Spleen (tissue), 7 donors: ENCODE measurements at regions not wholly inside any gene's neighbourhood (a gene's known extent, or its start where the extent isn't known, plus 50 kb on each side); places are given as distances from the start of the nearest gene placed in this dataset.

Experiments
- CTCF ChIP-seq, 11 experiments: fragments of 200-600 bp in 7 of 11; fragments of 450-650 bp in 4 of 11; sonication (generic) in 4 of 11; IDR thresholded peaks in 8 of 11; conservative IDR thresholded peaks in 3 of 11; 1 replicate in 7 of 11; 2 replicates in 4 of 11; pipeline versions ENCODE4 v1.4.0 to v1.8.0; 2016 to 2021; ENCODE audit warnings: antibody characterized with exemption in 11 of 11, inconsistent platforms in 4 of 11, mild to moderate bottlenecking in 1 of 11
- POLR2A ChIP-seq, 3 donors: fragments of 450-650 bp; IDR thresholded peaks; one replicate each; pipeline ENCODE4 v1.5.1; 2017; ENCODE audit warnings: antibody characterized with exemption in 3 of 3, mild to moderate bottlenecking in 1 of 3
- donor health status: DM: no; HTN: no; CAD: no; lungs with moderate emphysema.
- donor health status: DM: no; HTN: no; CAD: no.
- donor health status: DM: no; HTN: no; CAD: no.

GRCh38 chrX:45502396-45502795, 301.7 kb upstream of the DIPK2B start:
- TF ChIP-seq CTCF (IDR thresholded peaks at IDR 0.05 in 8 of 11, conservative IDR thresholded peaks at IDR 0.05 in 3 of 11), result no peak
- TF ChIP-seq POLR2A (IDR thresholded peaks at IDR 0.05), result no peak
